GDM1 (cell line): ENCODE measurements at regions not wholly inside any gene's neighbourhood (a gene's known extent, or its start where the extent isn't known, plus 50 kb on each side); places are given as distances from the start of the nearest gene placed in this dataset.
"Not testable (repeated sequence)": the region's sequence is repeated elsewhere in the genome, so short reads cannot be mapped to it uniquely, and the experiment has no call there.

Experiments
- DNase-seq: peaks from one replicate; lab custom pipeline; 2025; lab: John Stamatoyannopoulos, UW

- DNase-seq, result no peak
These were observed 134.4 kb upstream of the PRDX6 start for GRCh38 chr1:173342736-173343135.

- no peak for DNase-seq
These were observed 132.9 kb upstream of the PRDX6 start for GRCh38 chr1:173344034-173344743.

- DNase-seq, result no peak
These were observed 129.8 kb upstream of the PRDX6 start for GRCh38 chr1:173347282-173347818.

- DNase-seq, result not testable (repeated sequence)
These were observed 124.5 kb upstream of the PRDX6 start for GRCh38 chr1:173352635-173353034.

- no peak for DNase-seq
These were observed 123.8 kb upstream of the PRDX6 start for GRCh38 chr1:173353350-173353749.

- no peak for DNase-seq
These were observed 122.2 kb upstream of the PRDX6 start for GRCh38 chr1:173354937-173355280.

GRCh38 chr1:173355281-173356031 is 121.7 kb upstream of the PRDX6 start:
- DNase-seq, result no peak

- no peak for DNase-seq
These were observed 120.9 kb upstream of the PRDX6 start for GRCh38 chr1:173356191-173356762.

- no peak for DNase-seq
These were observed 116.6 kb upstream of the PRDX6 start for GRCh38 chr1:173360487-173361063.

- DNase-seq, result no peak
These were observed 114.6 kb upstream of the PRDX6 start for GRCh38 chr1:173362543-173362942.

- DNase-seq, result no peak
These were observed 112.3 kb upstream of the PRDX6 start for GRCh38 chr1:173364827-173365226.

- DNase-seq, result no peak
These were observed 111.8 kb upstream of the PRDX6 start for GRCh38 chr1:173365341-173365740.

- DNase-seq, result no peak
These were observed 110.0 kb upstream of the PRDX6 start for GRCh38 chr1:173367136-173367535.

GRCh38 chr1:173370586-173370985 is 106.5 kb upstream of the PRDX6 start:
- not testable (repeated sequence) for DNase-seq

- DNase-seq, result not testable (repeated sequence)
These were observed 101.1 kb upstream of the PRDX6 start for GRCh38 chr1:173376065-173376464.

GRCh38 chr1:173377266-173377665 is 99.9 kb upstream of the PRDX6 start:
- DNase-seq, result no peak

- DNase-seq, result no peak
These were observed 93.8 kb upstream of the PRDX6 start for GRCh38 chr1:173383351-173383750.

- DNase-seq, result no peak
These were observed 88.8 kb upstream of the PRDX6 start for GRCh38 chr1:173388352-173388751.

- no peak for DNase-seq
These were observed 84.1 kb upstream of the PRDX6 start for GRCh38 chr1:173392895-173393658.

- DNase-seq, result no peak
These were observed 83.5 kb upstream of the PRDX6 start for GRCh38 chr1:173393659-173394000.

GRCh38 chr1:173394813-173395212 is 82.3 kb upstream of the PRDX6 start:
- DNase-seq, result not testable (repeated sequence)

- DNase-seq, result no peak
These were observed 81.4 kb upstream of the PRDX6 start for GRCh38 chr1:173395762-173396161.
